ENCODE measurements at regions not wholly inside any gene's neighbourhood (a gene's known extent, or its start where the extent isn't known, plus 50 kb on each side); places are given as distances from the start of the nearest gene placed in this dataset.

DNA sequence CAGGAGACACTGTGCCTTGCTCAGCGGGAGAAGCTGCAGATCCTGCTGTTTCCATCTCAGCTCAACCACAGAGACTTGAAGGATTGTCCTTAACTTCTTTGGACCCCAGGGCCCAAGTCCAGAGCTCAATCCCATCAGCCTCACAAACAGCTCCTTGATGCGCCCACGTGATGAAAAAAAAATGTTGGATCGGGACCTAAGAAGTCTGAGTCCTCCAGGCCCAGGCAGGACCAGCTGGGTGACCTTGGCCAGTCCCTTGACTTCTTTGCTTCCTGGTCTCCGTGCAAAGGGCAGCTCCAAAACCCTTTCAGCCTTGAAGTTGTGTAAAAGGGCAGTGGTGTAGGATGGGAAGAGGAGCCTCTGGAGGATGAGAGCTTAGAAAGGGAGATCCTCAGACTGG, 175.5 kb downstream of the ZFP36L2 start:
- no peak for DNase-seq

DNA sequence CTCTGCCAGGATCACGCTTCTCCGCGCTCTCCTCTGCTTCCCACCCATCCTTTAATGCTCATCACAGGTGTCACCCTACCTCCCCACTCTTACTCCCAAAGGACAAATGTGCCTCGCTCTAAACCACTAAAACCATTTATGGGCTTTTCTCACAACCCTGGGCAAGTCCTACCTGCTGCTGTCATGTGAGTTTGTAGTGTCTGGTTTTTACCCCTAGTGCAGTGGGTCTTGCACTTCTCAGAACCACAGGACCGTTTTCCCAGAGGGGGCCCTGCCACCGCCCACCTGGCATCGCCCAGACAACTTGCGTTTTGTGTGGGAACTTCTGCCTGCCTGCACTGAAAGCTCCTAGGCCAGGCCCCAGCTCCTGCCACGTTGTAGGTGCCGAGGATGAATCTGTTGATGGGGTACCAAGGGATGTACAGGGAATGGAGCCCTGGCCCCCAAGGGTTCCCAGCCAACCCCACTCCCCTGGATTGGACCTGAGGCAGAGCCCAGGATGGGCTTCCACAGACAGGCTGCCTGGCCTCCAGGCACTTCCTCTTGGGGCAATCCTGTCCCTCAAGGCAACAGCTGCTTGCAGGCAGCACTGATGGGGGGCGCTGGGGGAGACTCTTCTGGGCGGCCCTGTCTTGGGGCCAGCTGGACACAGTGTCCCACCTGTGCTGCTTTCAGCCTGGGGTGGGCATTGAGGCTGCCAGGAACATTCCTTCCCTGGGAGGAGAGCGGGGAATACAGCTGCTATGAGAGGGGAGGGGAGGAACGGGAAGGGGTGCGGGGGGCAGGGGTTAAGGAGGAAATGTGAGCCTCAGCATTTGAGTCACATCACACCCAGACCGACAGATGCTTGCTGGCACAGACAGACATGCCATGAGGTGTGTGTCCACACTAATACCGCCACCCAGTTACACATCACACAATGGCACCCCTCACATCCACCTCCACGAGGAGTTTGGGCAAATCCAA, 176.3 kb downstream of the ZFP36L2 start:
- no peak for DNase-seq

DNA sequence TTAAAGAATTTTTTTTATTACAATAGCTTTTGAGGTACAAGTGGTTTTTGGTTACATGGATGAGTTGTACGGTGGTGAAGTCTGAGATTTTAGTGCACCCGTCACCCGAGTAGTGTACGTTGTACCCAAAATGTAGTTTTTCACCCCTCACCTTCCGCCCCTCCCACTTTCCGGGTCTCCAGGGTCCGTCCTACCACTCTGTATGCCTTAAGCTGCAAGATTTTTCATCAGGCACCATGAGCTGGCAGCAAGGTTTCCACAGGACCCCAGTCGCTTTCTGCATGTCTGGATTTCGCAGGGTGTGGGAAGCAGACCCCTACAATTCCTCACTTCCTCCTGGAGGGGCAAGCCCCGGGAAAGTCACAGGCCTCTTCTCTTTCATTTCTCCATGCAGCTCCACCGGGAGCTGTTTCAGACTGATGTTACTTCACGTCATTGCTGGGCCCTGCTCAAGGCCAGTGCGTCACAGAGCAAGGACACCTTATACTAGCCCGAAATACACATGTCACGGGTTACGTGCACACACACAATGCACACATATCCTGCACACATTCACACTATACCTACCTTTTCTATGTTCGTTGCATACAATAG, 179.1 kb downstream of the ZFP36L2 start:
- DNase-seq: no peak

DNA sequence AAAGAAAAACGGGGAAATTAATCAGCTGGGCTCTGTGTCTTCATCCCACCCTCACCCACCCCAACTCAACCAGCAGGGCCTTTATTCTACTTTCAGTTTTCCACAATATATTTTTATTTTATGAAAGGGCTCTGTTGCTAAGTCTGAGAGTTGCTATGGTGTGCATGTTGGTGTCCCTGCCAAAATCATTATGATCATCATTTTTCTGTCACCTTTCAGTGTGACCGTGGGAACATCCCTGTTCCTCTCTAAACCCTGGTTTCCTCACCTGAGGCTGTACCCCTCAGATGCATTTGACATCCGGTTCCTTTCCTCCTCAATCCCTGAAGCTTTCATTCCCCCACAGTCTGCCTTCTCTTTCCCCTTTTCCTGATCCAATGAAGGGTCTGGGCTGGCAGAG, 180.5 kb downstream of the ZFP36L2 start:
- no peak for DNase-seq

DNA sequence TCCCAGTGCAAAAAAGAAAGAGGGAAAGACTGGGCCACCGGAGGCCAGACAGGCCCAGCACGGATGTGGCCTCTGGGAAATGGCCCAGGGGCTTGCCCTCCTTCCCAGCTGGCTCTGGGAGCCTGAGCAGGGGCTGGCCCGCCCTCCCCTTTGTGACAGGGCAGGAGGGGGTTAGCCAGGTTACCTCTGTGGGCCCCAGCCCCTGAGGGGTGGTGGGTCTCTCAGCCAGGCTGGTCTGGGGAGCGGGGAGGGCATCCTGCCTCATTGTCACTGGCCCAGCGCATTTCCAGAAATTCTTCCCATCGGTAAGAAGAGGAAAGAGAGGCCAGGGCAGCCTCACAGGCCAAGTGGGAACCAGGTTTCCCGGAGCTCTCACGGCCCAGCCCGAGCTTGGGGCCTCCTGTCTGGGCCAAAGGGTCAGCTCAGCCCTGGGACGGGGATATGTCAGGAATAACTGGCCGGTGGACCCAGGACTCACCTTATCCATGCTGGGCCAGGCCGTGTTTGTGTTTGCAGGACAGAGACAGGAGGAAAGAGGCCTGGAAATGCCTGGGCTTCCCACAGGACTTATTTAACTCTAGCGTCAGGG, 182.2 kb downstream of the ZFP36L2 start:
- no peak for DNase-seq

DNA sequence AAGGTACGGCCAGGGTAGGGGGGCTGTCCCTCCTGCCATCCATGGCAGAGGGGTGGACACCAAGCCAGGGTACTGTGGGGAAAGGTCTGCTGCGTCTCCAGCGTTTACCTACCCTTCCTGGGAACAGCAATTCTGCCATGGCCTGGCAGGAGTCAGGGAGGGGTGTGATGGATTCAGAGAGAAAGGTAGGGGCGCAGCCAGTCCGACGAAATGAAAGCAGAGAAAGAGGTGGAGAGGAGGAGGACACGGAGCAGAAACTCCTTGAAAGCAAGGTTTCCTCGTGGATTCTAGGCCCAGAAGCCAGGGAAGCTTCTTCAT, 182.9 kb downstream of the ZFP36L2 start:
- DNase-seq: no peak

DNA sequence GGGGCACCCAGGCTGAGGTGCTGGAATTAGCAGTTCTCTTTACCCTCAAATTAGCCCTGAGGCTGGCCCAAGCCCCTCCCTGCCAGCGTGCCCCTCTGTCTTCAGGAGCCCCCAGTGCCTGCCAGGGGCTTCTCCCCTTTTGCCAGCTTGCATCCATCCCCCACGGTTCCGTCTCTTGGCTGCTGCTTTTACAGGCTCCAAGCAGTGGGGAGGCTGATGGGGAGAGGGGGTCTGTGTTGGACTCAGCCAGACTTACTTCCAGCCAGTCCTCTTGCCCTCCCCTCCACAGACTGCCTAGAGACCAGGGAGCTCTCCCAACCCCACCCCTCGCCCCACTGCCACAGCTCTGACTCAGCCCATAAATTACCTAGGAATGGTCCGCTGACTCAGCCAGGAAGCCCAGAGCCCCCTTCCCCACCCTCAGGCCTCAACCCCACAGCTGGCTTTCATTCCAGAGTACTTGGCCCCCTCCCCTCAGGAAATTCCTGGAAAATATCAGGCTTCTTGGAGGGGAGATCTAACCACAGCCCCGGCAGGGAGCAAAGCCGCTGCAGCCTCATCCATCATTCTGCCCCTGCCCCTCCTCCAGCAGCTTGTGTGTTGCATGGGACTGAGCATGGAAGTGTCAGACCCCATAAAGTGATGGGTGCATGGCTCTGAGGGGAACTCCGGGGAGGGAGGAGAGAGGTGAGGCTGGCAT, 184.6 kb downstream of the ZFP36L2 start:
- peak; percentile 96 for DNase-seq

DNA sequence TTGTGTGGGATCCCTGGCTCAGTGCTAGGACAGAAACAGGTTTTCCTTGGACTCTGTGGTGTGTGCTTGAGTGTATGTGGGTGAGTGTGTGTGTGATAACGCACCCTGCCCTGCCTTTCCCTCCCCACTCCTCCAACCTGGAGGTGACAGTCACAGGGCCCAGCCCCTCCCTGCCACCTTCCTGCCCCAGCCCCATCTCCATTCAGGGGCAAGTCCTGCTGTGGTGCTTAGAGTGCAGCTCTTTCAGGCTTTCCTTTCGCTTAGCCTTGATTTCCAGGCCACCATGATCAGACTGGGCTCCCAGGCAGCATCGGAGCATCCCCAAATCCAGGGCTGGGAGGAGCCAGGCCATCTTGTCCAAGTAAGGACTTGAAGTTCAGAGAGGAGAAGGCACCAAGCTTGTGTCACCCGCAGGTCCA, 185.2 kb downstream of the ZFP36L2 start:
- no peak for DNase-seq

DNA sequence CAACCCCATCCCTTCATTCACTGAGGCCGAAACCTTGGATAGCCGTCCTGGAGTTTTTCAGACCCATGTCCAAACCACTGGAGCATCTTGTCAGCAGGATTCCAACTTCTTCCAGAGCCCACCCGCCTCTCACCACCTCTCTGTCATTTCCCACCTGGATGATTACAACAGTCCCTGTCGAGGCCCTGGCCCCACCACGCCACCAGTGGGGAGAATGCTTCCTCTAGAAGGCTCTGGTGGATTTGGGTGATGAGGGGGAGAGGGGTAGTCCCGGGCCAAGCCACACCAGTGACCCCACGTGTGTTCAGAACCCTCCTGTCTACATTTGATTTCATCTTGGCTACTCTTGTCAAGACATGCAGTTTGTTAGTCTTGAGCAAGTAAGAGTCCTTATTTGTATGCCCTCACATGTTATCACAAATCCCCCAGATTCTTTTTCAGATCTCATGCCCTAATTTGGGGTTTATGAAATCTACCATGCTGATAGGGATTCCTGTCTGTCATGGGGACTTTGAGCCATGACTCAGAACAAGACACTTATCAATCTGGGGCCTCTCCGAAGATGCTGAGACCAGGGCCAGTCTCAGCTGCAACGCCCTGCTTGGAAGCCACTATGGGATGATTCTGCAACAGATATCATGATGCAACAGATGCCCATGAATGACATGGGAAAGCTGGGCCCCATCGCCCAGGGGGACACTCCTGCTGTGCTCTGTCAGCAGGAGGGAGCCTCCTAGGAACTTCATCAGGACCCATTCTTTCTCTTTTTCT, 186.1 kb downstream of the ZFP36L2 start:
- DNase-seq: no peak

DNA sequence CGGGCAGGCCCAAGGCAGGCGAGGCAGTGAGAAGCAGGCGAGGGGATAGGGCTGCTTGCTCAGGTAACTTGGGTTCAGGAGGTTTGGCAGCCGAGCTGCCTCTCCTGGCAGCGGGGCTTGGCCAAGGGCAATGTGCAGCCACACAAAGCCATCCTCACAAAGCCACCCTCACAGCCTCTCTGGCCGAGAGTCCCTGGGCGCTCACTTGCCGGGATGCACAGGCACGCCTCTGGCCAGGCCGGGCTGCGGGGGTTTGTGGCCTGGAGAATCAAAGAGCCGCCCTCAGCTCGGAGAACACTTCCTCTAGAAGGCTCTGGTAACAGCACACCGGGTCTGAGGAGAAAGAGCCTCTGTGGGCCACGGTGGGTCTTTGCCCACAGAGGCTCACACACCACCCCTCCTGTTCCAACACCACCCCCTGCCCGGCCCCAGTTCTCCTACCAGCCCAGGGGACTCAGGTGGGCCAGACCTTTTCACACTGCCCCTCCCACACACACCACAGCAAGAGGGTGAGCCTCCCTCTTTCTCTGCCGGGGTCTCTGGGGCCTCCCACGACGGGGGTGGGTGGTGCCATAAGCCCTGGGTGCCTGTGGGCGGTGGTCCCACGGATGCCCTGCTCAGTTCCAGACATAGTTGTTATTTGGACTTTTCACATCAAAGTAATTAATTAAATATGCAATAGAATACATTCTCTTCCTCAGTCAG, 186.9 kb downstream of the ZFP36L2 start:
- no peak for DNase-seq

DNA sequence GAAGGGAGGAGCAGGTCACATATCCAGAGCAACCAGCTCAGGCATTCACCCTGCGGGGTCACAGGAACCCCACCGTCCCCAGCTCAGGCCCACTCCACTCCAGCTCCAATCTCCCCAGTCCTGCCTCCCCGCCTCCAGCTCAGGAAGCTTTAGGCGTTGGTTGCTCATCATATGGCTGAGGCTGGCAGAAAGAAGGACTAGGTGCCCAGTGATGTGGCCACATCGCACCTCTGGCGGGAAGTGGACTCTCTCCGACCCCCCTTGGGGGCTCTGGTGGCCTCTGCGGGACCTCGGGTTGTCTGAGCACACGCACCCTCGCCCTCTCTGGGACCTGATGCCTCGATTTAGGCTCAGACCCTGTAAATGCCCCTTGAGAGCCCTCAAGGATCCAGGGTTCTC, 187.7 kb downstream of the ZFP36L2 start:
- no peak for DNase-seq

DNA sequence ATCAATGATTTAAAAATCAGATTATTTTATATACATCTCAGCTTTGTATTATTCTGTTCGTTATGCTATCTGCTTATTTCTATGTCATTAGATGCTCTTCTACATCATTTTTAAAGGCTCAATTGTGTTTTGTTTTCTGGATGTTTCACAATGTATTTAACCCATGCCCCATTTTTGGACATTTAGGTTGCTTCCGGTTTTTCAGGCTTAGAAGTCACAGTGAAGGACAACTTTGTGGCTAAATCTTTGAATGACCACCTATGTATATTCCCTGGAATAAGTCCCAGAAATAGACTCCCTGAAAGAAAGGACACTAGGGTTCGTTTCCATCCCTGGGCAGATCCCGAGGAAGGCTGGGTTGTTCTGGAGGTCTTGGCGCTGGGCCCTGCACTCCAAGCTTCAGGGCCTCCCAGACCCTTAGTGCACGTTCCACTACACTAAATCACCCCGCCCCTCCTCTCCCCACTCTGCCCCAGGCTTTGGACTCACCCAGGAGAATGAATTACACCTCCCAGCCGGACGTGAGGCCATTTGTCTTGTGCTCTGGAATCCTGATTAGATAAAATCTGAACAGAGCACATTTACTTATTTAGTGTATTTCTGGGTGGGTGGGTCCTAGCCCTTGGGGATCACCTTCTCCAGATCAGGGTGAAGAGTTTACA, 188.2 kb downstream of the ZFP36L2 start:
- DNase-seq: peak; percentile 49

DNA sequence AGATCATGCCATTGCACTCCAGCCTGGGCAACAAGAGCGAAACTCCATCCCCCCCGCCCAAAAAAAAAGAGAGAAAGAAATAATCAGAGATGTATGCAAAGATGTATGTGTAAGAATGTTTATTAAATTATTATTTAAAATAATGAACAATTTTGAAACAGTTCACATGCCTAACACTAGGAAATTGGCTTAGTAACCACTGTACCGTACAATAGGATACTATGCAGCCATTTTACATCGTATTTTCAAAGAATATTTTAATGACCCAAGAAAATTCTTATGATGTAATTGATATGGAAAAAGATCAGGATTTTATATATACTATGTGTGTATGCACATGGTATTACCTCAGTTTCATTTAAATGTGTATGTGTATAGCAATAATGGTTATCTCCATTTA, 190.5 kb downstream of the ZFP36L2 start:
- no peak for DNase-seq

DNA sequence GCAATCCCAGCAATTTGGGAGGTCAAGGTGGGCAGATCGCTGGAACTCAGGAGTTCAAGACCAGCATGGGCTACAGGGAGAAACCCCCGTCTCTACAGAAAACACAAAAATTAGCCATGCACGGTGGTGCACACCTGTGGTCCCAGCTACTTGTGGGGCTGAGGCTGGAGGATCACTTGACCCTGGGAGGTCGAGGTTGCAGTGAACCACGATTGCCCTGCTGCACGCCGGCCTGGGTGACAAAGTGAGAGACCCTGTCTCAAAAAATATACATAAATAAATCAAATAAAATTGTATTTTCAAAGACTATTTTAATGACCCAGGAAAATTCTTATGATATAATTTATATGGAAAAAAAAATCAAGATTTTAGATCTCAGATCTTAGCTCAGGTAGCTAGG, 191.5 kb downstream of the ZFP36L2 start:
- no peak for DNase-seq

DNA sequence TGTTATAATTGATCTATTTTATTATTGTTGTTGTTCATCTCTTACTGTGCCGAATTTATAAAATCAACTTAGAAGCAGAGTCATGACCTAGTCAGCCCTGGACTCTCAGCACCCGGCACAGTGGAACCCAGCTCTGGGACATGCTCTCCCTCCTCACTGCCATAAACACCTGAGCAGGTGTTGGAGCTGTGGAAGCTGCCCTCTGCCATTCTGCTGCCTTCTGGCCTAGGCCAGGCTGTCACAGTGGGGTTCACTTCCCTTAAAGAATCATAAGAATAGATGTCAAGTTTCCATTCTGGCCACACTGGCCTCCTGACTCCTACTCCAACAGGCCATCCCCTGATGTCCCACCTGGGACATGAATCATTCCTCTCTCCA, 192.2 kb downstream of the ZFP36L2 start:
- no peak for DNase-seq

DNA sequence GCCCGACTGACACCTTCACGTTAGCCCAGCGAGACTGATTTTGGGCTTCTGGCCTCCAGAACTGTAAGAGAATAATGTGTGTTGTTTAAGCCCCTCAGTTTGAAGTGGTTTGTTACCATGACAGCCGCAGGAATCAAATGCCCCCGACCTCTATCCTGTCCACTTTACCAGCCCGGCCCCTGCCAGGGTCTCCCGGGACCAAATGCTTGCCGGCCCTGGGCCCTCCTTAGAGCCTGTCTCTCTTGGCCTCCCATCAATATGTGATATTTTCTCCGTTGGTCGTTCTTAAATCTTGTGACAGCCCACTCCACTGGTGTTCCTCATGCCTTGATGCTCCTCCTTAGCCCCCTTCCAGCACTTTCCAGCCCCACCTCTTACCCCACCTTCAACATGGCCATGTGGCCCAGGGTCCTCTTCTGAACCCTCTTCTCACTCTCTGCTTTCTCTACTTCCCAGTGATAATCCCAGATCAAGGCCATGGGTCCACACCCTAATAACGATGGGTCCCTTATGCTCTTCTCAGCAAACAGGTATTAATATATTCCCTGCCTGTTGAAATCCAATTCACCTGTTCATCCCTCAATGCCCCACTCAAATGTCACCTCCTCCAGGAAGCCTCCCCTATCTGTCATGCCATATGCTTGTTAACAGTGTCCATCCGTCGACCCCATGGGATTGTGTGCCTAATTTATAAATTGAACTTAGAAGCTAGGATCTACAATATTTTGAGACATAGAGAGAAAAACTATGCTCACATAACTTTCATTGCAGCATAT, 192.8 kb downstream of the ZFP36L2 start:
- DNase-seq: no peak

DNA sequence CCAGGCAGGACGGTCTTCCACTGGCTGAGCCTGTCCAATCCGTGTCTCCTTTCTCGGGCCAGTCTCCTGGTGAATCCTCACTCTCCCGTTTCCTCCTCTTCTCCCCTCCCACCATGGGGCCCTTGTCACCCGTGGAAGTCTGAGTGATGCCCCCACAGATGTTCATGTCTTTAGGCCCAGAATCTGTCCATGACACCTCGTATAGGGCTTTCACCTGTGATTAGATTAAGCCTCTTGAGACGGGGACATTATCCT, 193.5 kb downstream of the ZFP36L2 start:
- no peak for DNase-seq

DNA sequence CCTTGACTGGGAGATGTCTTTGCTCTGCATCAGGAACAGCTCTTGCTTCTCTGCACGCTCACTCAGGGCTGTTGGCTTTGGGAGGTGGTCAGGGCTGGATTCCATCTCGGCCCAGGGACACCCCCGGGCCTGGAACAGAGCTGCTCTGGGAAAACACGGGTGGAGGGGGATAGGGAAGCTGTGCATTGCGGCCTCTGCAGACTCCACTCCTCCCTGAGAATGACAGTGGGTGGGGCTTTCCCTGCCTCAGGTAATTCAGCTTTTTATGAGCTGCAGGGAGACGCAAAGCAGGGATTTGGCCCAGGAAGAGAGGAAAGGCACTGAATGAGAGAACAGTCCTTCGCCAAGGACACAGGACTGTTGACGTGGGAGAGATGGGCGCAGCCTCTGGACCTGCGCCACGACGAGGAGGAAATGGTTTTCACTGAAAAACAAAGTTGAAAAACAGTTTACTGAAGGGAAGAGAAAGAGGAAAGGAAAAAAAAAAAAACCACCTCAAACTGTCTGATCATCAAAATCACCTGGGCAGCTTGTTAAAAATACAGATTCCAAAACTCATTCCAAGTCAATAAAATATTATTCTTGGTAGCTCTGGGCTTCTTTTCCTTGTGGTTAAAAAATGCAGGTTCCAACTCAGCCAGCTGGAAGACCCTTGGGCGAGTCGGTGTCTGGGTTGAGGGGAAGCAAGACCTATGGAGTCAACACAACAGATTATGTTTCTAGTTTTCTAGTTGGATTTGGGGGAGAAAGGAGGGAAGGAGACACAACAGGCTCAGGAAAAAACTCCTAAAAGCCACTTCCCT, 194.0 kb downstream of the ZFP36L2 start:
- no peak for DNase-seq

DNA sequence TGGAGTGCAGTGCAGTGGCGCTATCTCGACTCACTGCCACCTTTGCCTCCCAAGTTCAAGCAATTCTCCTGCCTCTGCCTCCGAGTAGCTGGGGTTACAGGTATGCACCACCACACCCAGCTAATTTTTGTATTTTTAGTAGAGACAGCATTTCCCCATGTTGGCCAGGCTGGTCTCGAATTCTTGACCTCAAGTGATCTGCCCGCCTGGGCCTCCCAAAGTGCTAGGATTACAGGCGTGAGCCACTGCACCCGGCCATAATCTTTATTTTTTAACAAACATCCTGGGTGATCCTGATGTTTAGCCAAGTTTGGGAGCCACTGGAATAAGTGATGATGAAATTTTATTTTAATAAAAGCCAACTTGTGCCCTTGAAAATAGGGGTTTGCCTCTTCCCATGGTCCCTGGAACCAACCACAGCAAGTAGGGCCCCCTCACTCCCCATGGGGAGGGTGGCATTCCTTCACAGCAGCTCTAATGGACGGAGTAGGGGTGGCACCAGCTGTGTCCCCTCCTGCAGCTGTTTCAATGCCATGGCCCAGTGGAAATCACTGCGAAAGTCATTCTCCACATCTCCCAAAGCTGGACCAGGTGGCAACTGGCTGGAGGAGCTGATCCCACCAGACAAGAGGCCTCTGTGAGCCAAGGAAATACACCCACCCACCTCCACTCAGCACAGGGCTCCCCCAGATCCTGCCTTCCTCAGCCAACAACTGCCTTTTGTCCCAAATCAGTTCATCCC, 194.8 kb downstream of the ZFP36L2 start:
- no peak for DNase-seq

All from amniotic stem cell (primary cell).